ENCODE measurements at regions not wholly inside any gene's neighbourhood (a gene's known extent, or its start where the extent isn't known, plus 50 kb on each side); places are given as distances from the start of the nearest gene placed in this dataset.

DNA sequence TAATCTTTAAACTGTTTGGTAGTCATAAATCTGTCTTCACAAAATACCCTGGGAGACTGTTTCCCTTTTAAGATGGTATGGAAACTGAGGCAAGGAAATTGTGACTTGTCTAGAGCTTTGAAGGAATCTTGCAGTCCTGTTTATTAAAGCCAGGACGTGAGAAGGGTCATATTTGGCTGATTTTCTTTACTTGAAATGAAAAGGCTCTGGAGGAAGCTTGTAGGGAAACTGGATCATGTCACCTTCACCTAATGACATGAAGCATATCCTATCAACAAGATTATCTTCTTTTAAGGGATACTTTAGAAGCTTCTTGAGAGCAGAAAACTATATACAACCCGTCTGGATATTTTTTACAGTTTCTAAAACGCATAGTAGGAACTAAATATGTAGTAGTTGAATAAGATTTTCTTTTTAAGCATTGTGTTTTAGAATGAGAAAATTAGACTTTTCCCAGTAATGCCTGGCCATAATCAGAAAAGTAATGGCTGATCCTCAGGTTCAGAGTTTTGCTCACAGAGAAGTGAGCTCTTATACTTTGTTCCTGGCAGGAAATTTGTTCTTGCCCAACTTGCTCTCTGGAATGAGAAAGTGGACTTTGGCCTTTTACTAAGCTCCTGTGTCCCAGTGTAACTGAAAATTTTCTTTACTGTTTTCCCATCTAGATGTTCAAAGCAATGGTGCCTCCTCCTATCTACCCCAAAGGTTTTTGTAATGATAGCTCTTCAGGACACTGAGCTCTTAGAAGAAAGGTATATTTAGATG lies 136.8 kb upstream of the AFF2 start:
- TF ChIP-seq EP300 (IDR thresholded peaks at IDR 0.05): no peak
- no peak for TF ChIP-seq POLR2A (IDR thresholded peaks at IDR 0.05)
